SK-N-SH treated with all-trans-retinoic acid at 6 μM for 48 hours (cell line): ENCODE measurements at regions not wholly inside any gene's neighbourhood (a gene's known extent, or its start where the extent isn't known, plus 50 kb on each side); places are given as distances from the start of the nearest gene placed in this dataset.
"Not testable (repeated sequence)": the region's sequence is repeated elsewhere in the genome, so short reads cannot be mapped to it uniquely, and the experiment has no call there.

Experiments
- ATAC-seq: fragments of 200-7000 bp; cut with Tn5 transposase; 3 replicates; pipeline ENCODE4 v1.9.1; 2020; ENCODE audit warnings: mild to moderate bottlenecking, moderate library complexity
- BACH2 ChIP-seq: fragments of 250-450 bp; sonication (Bioruptor Pico); IDR thresholded peaks from 2 replicates; pipeline ENCODE4 v1.9.0; 2021; ENCODE audit warnings: mild to moderate bottlenecking, borderline replicate concordance
- CSDC2 ChIP-seq: fragments of 250-450 bp; sonication (Bioruptor Pico); IDR thresholded peaks from 2 replicates; pipeline ENCODE4 v1.5.0; 2020; ENCODE audit warnings: mild to moderate bottlenecking, moderate library complexity
- CSRNP3 ChIP-seq: fragments of 250-450 bp; sonication (Bioruptor Pico); IDR thresholded peaks from 2 replicates; pipeline ENCODE4 v1.5.1; 2021; ENCODE audit warnings: mild to moderate bottlenecking, moderate library complexity
- GLIS3 ChIP-seq: fragments of 250-450 bp; sonication (Bioruptor Pico); IDR thresholded peaks from 2 replicates; pipeline ENCODE4 v1.5.0; 2020; ENCODE audit warnings: mild to moderate bottlenecking, moderate library complexity
- ISL1 ChIP-seq: fragments of 250-450 bp; sonication (Bioruptor Pico); IDR thresholded peaks from 2 replicates; pipeline ENCODE4 v2.1.2; 2022; ENCODE audit warnings: mild to moderate bottlenecking, moderate library complexity
- OSR1 ChIP-seq: fragments of 250-450 bp; sonication (Bioruptor Pico); IDR thresholded peaks from 2 replicates; pipeline ENCODE4 v1.8.0; 2022; ENCODE audit warnings: moderate library complexity, mild to moderate bottlenecking, inconsistent platforms
- POU6F1 ChIP-seq: fragments of 250-450 bp; sonication (Bioruptor Pico); IDR thresholded peaks from 2 replicates; pipeline ENCODE4 v1.8.0; 2021; ENCODE audit warnings: low read depth, mild to moderate bottlenecking, moderate library complexity, borderline replicate concordance
- PPARA ChIP-seq: fragments of 250-450 bp; sonication (Bioruptor Pico); IDR thresholded peaks from 2 replicates; pipeline ENCODE4 v1.5.0; 2020; ENCODE audit warnings: mild to moderate bottlenecking, borderline replicate concordance
- RARB ChIP-seq: fragments of 250-450 bp; sonication (Bioruptor Pico); IDR thresholded peaks from 2 replicates; pipeline ENCODE4 v1.8.0; 2021; ENCODE audit warnings: mild to moderate bottlenecking, moderate library complexity
- TCF4 ChIP-seq: fragments of 250-450 bp; sonication (Bioruptor Pico); IDR thresholded peaks from 2 replicates; pipeline ENCODE4 v1.8.0; 2021; ENCODE audit warnings: mild to moderate bottlenecking, moderate library complexity, borderline replicate concordance
- TOX ChIP-seq: fragments of 250-450 bp; sonication (Bioruptor Pico); IDR thresholded peaks from 2 replicates; pipeline ENCODE4 v1.8.0; 2021; ENCODE audit warnings: mild to moderate bottlenecking, moderate library complexity, borderline replicate concordance
- TSHZ2 ChIP-seq: fragments of 250-450 bp; sonication (Bioruptor Pico); IDR thresholded peaks from 2 replicates; pipeline ENCODE4 v1.5.0; 2020; ENCODE audit warnings: mild to moderate bottlenecking, moderate library complexity
- ZC3H10 ChIP-seq: fragments of 250-450 bp; sonication (Bioruptor Pico); IDR thresholded peaks from 2 replicates; pipeline ENCODE4 v1.5.1; 2021; ENCODE audit warnings: mild to moderate bottlenecking, moderate library complexity
- ZFP3 ChIP-seq: fragments of 250-450 bp; sonication (Bioruptor Pico); IDR thresholded peaks from 2 replicates; pipeline ENCODE4 v1.5.0; 2020; ENCODE audit warnings: mild to moderate bottlenecking, moderate library complexity
- ZFP30 ChIP-seq: fragments of 450-650 bp; formaldehyde crosslinking; IDR thresholded peaks from 2 replicates; pipeline ENCODE4 v1.5.0; 2022; ENCODE audit warnings: mild to moderate bottlenecking, moderate library complexity
- ZNF565 ChIP-seq: fragments of 450-650 bp; formaldehyde crosslinking; conservative IDR thresholded peaks from 2 replicates; pipeline ENCODE4 v1.5.0; 2020; ENCODE audit warnings: low read depth, mild to moderate bottlenecking, moderate library complexity
- ZNF70 ChIP-seq: fragments of 450-650 bp; formaldehyde crosslinking; IDR thresholded peaks from 2 replicates; pipeline ENCODE4 v1.5.0; 2020; ENCODE audit warnings: mild to moderate bottlenecking, moderate library complexity
- ZNF8 ChIP-seq: fragments of 450-650 bp; formaldehyde crosslinking; IDR thresholded peaks from 2 replicates; pipeline ENCODE4 v1.5.0; 2020; ENCODE audit warnings: mild to moderate bottlenecking, moderate library complexity
- TF ChIP-seq, protein P1 (sequence below): fragments of 250-450 bp; sonication (Bioruptor Pico); IDR thresholded peaks from 2 replicates; pipeline ENCODE4 v1.8.0; 2020; ENCODE audit warnings: mild to moderate bottlenecking, moderate library complexity, borderline replicate concordance

DNA sequence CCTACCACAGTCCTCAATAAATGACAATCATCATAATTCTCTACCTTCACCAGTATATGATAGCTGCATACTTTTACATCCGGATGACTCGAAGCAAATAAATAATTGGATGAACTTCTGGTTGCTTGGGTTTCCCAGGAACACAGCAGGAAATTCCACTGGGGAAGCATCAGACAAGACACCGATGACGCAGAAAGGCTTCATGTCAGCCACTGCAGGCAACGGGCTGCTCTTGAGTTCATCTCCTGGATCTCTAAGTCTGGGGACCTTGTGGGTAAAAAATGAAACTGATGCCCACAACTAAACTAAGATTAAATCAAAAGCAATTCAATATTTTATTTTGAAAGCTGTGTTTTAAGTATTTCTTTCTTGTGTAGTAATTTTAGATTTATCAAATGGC is 472.1 kb upstream of the C16orf82 start:
- TF ChIP-seq ZC3H10, result no peak
- TF ChIP-seq ZFP3 (CRISPR knock-in tag), result no peak
- no peak for TF ChIP-seq BACH2 (CRISPR knock-in tag)
- no peak for TF ChIP-seq PPARA
- TF ChIP-seq ISL1 (CRISPR knock-in tag), result no peak
- TF ChIP-seq ZFP30 (CRISPR knock-in tag), result no peak
- no peak for TF ChIP-seq RARB (CRISPR knock-in tag)
- TF ChIP-seq OSR1, result no peak
- no peak for TF ChIP-seq TCF4 (CRISPR knock-in tag)
- TF ChIP-seq TOX, result no peak
- no peak for TF ChIP-seq CSRNP3
- TF ChIP-seq ZNF565 (CRISPR knock-in tag), result no peak
- TF ChIP-seq TSHZ2 (CRISPR knock-in tag), result no peak
- TF ChIP-seq ZNF8 (CRISPR knock-in tag), result no peak
- TF ChIP-seq GLIS3 (CRISPR knock-in tag), result no peak
- no peak for TF ChIP-seq POU6F1
- no peak for ATAC-seq

GRCh38 chr16:26595199-26595598 is 471.5 kb upstream of the C16orf82 start:
- TF ChIP-seq ZC3H10, result no peak
- no peak for ATAC-seq

DNA sequence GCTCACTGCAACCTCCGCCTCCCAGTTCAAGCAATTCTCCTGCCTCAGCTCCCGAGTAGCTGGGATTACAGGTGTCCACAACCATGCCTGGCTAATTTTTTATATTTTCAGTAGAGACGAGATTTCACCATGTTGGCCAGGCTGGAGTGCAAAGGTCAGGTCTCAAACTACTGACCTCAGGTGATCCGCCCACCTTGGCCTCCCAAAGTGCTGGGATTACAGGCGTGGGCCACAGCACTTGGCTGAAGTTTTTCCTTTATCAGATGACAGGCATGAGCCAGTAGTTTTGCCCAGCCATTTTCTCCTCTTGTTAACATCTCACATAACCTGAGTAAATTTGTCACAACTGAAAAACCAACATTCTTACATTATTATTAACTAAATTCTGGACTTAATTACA is 470.7 kb upstream of the C16orf82 start:
- not testable (repeated sequence) for ATAC-seq

GRCh38 chr16:26598061-26598460 is 468.7 kb upstream of the C16orf82 start:
- TF ChIP-seq PPARA, result no peak

DNA sequence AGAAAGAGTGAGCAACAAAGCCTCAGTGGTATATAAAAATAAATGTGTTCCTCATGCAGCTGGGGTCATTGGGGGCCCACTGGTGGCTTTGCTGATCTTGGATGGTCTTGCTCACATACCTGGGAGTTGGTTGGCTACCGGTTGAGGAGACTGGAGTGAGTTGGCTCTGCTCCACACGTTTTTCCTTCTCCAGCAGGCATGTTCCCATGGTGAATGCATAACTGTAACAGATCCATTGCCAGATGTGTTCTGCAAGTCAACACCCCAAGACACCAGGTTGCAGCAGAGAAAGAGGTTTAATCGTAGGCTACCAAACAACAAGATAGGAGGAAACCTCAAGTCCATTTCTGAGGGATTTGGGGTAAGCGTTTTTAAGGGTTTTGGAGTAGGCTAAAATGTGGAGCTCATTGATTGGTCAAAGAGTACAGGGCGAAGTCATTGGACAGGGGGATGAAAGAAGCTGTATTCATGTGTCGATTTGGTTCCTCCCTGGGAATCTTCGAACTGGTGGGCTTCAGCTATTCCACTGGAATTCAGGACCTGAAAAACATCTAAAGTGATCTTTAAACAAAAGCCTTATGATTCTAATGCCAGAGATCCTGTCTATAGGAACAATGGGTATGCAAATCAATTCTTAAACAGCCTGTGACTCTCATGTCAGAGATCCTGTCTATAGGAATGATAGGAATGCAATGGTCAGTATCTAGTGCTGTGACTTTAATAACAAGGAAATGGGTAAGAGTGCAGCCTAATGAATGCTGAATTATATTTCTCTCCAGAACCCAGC is 467.5 kb upstream of the C16orf82 start:
- ATAC-seq, result no peak
- TF ChIP-seq TOX (no peak), ZC3H10 (no peak), ZNF565 (CRISPR knock-in tag) (no peak), ISL1 (CRISPR knock-in tag) (no peak), ZFP30 (CRISPR knock-in tag) (no peak), ZFP3 (CRISPR knock-in tag) (no peak), CSDC2 (CRISPR knock-in tag) (no peak), TCF4 (CRISPR knock-in tag) (no peak), RARB (CRISPR knock-in tag) (no peak), ZNF8 (CRISPR knock-in tag) (no peak), POU6F1 (no peak), GLIS3 (CRISPR knock-in tag) (no peak), OSR1 (no peak), ZNF70 (CRISPR knock-in tag) (no peak), CSRNP3 (no peak)
- TF ChIP-seq, protein P1, sequence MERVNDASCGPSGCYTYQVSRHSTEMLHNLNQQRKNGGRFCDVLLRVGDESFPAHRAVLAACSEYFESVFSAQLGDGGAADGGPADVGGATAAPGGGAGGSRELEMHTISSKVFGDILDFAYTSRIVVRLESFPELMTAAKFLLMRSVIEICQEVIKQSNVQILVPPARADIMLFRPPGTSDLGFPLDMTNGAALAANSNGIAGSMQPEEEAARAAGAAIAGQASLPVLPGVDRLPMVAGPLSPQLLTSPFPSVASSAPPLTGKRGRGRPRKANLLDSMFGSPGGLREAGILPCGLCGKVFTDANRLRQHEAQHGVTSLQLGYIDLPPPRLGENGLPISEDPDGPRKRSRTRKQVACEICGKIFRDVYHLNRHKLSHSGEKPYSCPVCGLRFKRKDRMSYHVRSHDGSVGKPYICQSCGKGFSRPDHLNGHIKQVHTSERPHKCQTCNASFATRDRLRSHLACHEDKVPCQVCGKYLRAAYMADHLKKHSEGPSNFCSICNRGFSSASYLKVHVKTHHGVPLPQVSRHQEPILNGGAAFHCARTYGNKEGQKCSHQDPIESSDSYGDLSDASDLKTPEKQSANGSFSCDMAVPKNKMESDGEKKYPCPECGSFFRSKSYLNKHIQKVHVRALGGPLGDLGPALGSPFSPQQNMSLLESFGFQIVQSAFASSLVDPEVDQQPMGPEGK (CRISPR knock-in tag), result no peak

More at GRCh38 chr16:26598061-26598460, 468.7 kb upstream of the C16orf82 start:
- no peak for ATAC-seq
